Neural cell (in vitro differentiated cells): ENCODE measurements at regions not wholly inside any gene's neighbourhood (a gene's known extent, or its start where the extent isn't known, plus 50 kb on each side); places are given as distances from the start of the nearest gene placed in this dataset.

Experiments
- H2AFZ ChIP-seq: fragments of 200-600, 300-800 bp; sonication (generic), shearing (Covaris generic); 2 replicates; pipeline ENCODE4 v1.6.0; 2014; ENCODE audit warnings: low read depth, mild to moderate bottlenecking, antibody characterized with exemption, low read length, moderate library complexity
- H3F3A ChIP-seq: fragments of 200-600 bp; shearing (Covaris generic); 2 replicates; pipeline ENCODE4 v1.6.1; 2016; ENCODE audit warnings: mild to moderate bottlenecking, moderate library complexity, mixed read lengths, antibody characterized with exemption, low read length; ENCODE audit not compliant: insufficient read depth, poor library complexity, severe bottlenecking
- H3K27ac ChIP-seq: fragments of 200-600, 300-800 bp; sonication (generic), shearing (Covaris generic); 2 replicates; pipeline ENCODE4 v1.5.1; 2014; ENCODE audit warnings: mild to moderate bottlenecking, low read length, moderate library complexity
- H3K27me3 ChIP-seq: fragments of 300-800, 200-600 bp; sonication (generic), shearing (Covaris generic); 2 replicates; pipeline ENCODE4 v1.6.0; 2014; ENCODE audit warnings: mild to moderate bottlenecking, low read depth, low read length, moderate library complexity; ENCODE audit not compliant: insufficient read depth
- H3K36me3 ChIP-seq: fragments of 300-800, 200-600 bp; sonication (generic), shearing (Covaris generic); 2 replicates; pipeline ENCODE4 v1.5.1; 2014; ENCODE audit warnings: mild to moderate bottlenecking, antibody characterized with exemption, low read length, moderate library complexity; ENCODE audit not compliant: insufficient read depth
- H3K4me2 ChIP-seq: fragments of 300-800, 200-600 bp; sonication (generic), shearing (Covaris generic); 2 replicates; pipeline ENCODE4 v1.6.0; 2014; ENCODE audit warnings: mild to moderate bottlenecking, low read length
- H3K4me3 ChIP-seq: fragments of 300-800, 200-600 bp; sonication (generic), shearing (Covaris generic); 2 replicates; pipeline ENCODE4 v1.5.1; 2014; ENCODE audit warnings: mild to moderate bottlenecking, low read length, moderate library complexity
- H3K79me2 ChIP-seq: fragments of 200-600 bp; shearing (Covaris generic); replicated peaks from 2 replicates; pipeline ENCODE4 v1.6.0; 2014; ENCODE audit warnings: mild to moderate bottlenecking, low read length, moderate library complexity; ENCODE audit not compliant: insufficient read depth
- H3K9ac ChIP-seq: fragments of 300-800, 200-600 bp; sonication (generic), shearing (Covaris generic); 2 replicates; pipeline ENCODE4 v1.6.1; 2016; ENCODE audit warnings: mild to moderate bottlenecking, low read length, mixed read lengths
- H3K9me2 ChIP-seq: fragments of 200-600 bp; shearing (Covaris generic); 2 replicates; pipeline ENCODE4 v1.6.1; 2016; ENCODE audit warnings: mild to moderate bottlenecking, low read length, mixed read lengths; ENCODE audit not compliant: insufficient read depth
- H3K9me3 ChIP-seq: fragments of 200-600, 300-800 bp; sonication (generic), shearing (Covaris generic); 2 replicates; pipeline ENCODE4 v1.6.1; 2016; ENCODE audit warnings: mild to moderate bottlenecking, mixed run types, low read length, moderate library complexity, mixed read lengths
- H4K20me1 ChIP-seq: fragments of 200-600 bp; shearing (Covaris generic); 2 replicates; pipeline ENCODE4 v1.6.1; 2016; ENCODE audit warnings: mild to moderate bottlenecking, mixed run types; ENCODE audit not compliant: insufficient read depth
- CTCF ChIP-seq: fragments of 450-650 bp; IDR thresholded peaks from 2 replicates; pipeline ENCODE4 v1.5.1; 2014; ENCODE audit warnings: antibody characterized with exemption, mild to moderate bottlenecking, moderate library complexity; ENCODE audit not compliant: poor library complexity, severe bottlenecking
- EP300 ChIP-seq: fragments of 450-650 bp; conservative IDR thresholded peaks from 2 replicates; pipeline ENCODE4 v1.6.1; 2014; ENCODE audit warnings: antibody characterized with exemption, mild to moderate bottlenecking, moderate library complexity; ENCODE audit not compliant: poor library complexity, severe bottlenecking
- EZH2 ChIP-seq: fragments of 200-600, 300-800 bp; shearing (Covaris generic), sonication (generic); IDR thresholded peaks from 2 replicates; pipeline ENCODE4 v1.6.1; 2014; ENCODE audit warnings: antibody characterized with exemption, low read length, borderline replicate concordance, mild to moderate bottlenecking; ENCODE audit not compliant: insufficient read depth, poor library complexity, severe bottlenecking
- MXI1 ChIP-seq: fragments of 450-650 bp; conservative IDR thresholded peaks from 2 replicates; pipeline ENCODE4 v1.6.1; 2014; ENCODE audit warnings: antibody characterized with exemption, mild to moderate bottlenecking; ENCODE audit not compliant: poor library complexity, severe bottlenecking
- POLR2AphosphoS5 ChIP-seq: IDR thresholded peaks from 2 replicates; pipeline ENCODE4 v1.6.1; 2012
- RAD21 ChIP-seq: fragments of 450-650 bp; conservative IDR thresholded peaks from 2 replicates; pipeline ENCODE4 v1.6.1; 2014; ENCODE audit warnings: antibody characterized with exemption, mild to moderate bottlenecking, moderate library complexity
- REST ChIP-seq: IDR thresholded peaks from 2 replicates; pipeline ENCODE4 v1.6.1; 2012; ENCODE audit warnings: borderline replicate concordance
- SMC3 ChIP-seq: fragments of 450-650 bp; conservative IDR thresholded peaks from 2 replicates; pipeline ENCODE4 v1.6.1; 2014; ENCODE audit warnings: antibody characterized with exemption, mild to moderate bottlenecking, moderate library complexity; ENCODE audit not compliant: poor library complexity
- TAF1 ChIP-seq: IDR thresholded peaks from 2 replicates; pipeline ENCODE4 v1.6.1; 2012; ENCODE audit warnings: low read depth

GRCh38 chr10:111410740-111411139, 333.9 kb downstream of the ADRA2A start:
- Histone ChIP-seq H3K79me2 (no peaks in the 10 kb centered on the region), H3K27me3 (no peaks in the 10 kb centered on the region), H3K9me2 (no peaks in the 10 kb centered on the region), H3K4me2 (no peak overlapping the region), H3K9ac (no peak overlapping the region), H4K20me1 (no peaks in the 10 kb centered on the region), H3K36me3 (no peaks in the 10 kb centered on the region), H3K4me3 (no peak overlapping the region), H2AFZ (no peak overlapping the region), H3K27ac (no peak overlapping the region), H3K9me3 (no peaks in the 10 kb centered on the region), H3F3A (no peaks in the 10 kb centered on the region)
- TF ChIP-seq MXI1: no peak
- no peak for TF ChIP-seq EP300
- TF ChIP-seq POLR2AphosphoS5: no peak
- TF ChIP-seq EZH2: no peak
- no peak for TF ChIP-seq REST
- no peak for TF ChIP-seq TAF1
- no peak for TF ChIP-seq SMC3
- TF ChIP-seq CTCF: no peak
- TF ChIP-seq RAD21: no peak

GRCh38 chr10:111425459-111425858, 348.6 kb downstream of the ADRA2A start:
- no peaks in the 10 kb centered on the region for H3K79me2 ChIP-seq
- TF ChIP-seq EZH2 (no peak), CTCF (no peak), SMC3 (no peak), RAD21 (no peak), EP300 (no peak)

More at GRCh38 chr10:111425459-111425858, 348.6 kb downstream of the ADRA2A start:
- H3K27me3 ChIP-seq: no peaks in the 10 kb centered on the region
- H3K9me3 ChIP-seq: no peaks in the 10 kb centered on the region
- H3K36me3 ChIP-seq: no peaks in the 10 kb centered on the region
- H3K9ac ChIP-seq: no peak overlapping the region
- no peak overlapping the region for H3K4me3 ChIP-seq
- H3K4me2 ChIP-seq: no peak overlapping the region
- no peak overlapping the region for H2AFZ ChIP-seq
- no peaks in the 10 kb centered on the region for H3F3A ChIP-seq
- H4K20me1 ChIP-seq: no peaks in the 10 kb centered on the region
- no peaks in the 10 kb centered on the region for H3K9me2 ChIP-seq
- H3K27ac ChIP-seq: no peak overlapping the region
